ENCODE measurements at regions not wholly inside any gene's neighbourhood (a gene's known extent, or its start where the extent isn't known, plus 50 kb on each side); places are given as distances from the start of the nearest gene placed in this dataset.
A peak's percentile ranks its signal among the peaks of the same experiment; 100 is the strongest.

- Histone ChIP-seq H2BK5ac (ENCODE audit: low read depth, low read length, poor library complexity, severe bottlenecking) (peak overlapping the region; percentile 97), H4K91ac (ENCODE audit: insufficient read depth, low read depth, low read length) (peak overlapping the region; percentile 99), H4K8ac (ENCODE audit: low read depth in 2 of 2, low read length in 2 of 2) (peak overlapping the region; percentile 96 to 98), H3K36me3 (ENCODE audit: control insufficient read depth, insufficient read depth, low read length) (no peaks in the 10 kb centered on the region), H2BK120ac (ENCODE audit: low read depth, low read length) (peak overlapping the region; percentile 99), H2BK20ac (ENCODE audit: low read depth, low read length) (peak overlapping the region; percentile 100), H3K9me1 (ENCODE audit: insufficient read depth, low read length) (peaks cover 33% of the 10 kb centered on the region), H3K14ac (replicated peaks; ENCODE audit: low read depth, low read length) (peak overlapping the region; percentile 99), H2AK5ac (ENCODE audit: low read depth, low read length) (peak overlapping the region; percentile 100), H3K27ac (ENCODE audit: insufficient read depth, low read length) (peak overlapping the region; percentile 90), H2BK15ac (ENCODE audit: low read depth, low read length) (peak overlapping the region; percentile 99), H3K79me1 (ENCODE audit: low read depth in 1 of 2, low read length in 2 of 2) (peaks cover 0 to 24% of the 10 kb centered on the region in 2 experiments; a peak in 2 of 4 replicates), H3K4me2 (ENCODE audit: low read depth, low read length) (peak overlapping the region; percentile 47), H3K4ac (ENCODE audit: low read depth, low read length) (peak overlapping the region; percentile 100), H3K4me3 (ENCODE audit: insufficient read depth, low read depth, low read length) (no peak overlapping the region; the same call in 1 of the 2 replicates), H2AFZ (replicated peaks; ENCODE audit: low read length, poor library complexity) (peak overlapping the region; percentile 86), H4K5ac (ENCODE audit: low read depth, low read length) (peak overlapping the region; percentile 91), H2AK9ac (replicated peaks; ENCODE audit: low read depth, low read length, poor library complexity) (peak overlapping the region; percentile 95), H3K23ac (ENCODE audit: low read depth, low read length) (peak overlapping the region; percentile 99), H3K18ac (ENCODE audit: low read depth, low read length) (peak overlapping the region; percentile 93), H4K20me1 (ENCODE audit: insufficient read depth, low read length) (no peaks in the 10 kb centered on the region), H3K9ac (ENCODE audit: low read depth, low read length) (peak overlapping the region; percentile 57), H3K27me3 (ENCODE audit: control insufficient read depth, insufficient read depth, low read length) (no peaks in the 10 kb centered on the region), H3K4me1 (ENCODE audit: control insufficient read depth, insufficient read depth, low read length) (peaks cover 24% of the 10 kb centered on the region), H3K9me3 (ENCODE audit: control insufficient read depth, insufficient read depth, low read length) (peaks cover 3% of the 10 kb centered on the region; the same call in 1 of the 2 replicates), H3K56ac (ENCODE audit: extremely low read depth, insufficient read depth, low read length) (peak overlapping the region; percentile 95)
- ChIA-PET POLR2A (ENCODE audit: unreplicated experiment) (interaction anchor here (1.0 to 1.9 kb wide), 2 partner anchors 122 to 161 kb away, joined by 5 to 16 read pairs; partner anchors contain the start of gene RRBP1), CTCF (interaction anchor here (1.5 kb wide), 1 partner anchor 161 kb away, joined by 8 read pairs; the partner anchor contains the start of gene RRBP1)
- ATAC-seq (ENCODE audit: low read depth) (peak; percentile 87), DNase-seq (peak; percentile 97)
- intact Hi-C loops (cut with micrococcal nuclease) (loop anchor here (2.0 to 5.0 kb wide), 2 partner anchors 54 to 161 kb away; partner anchors contain the start of gene RRBP1), dilution Hi-C loops (cut with HindIII; ENCODE audit: low sequenced_read_pairs, unreplicated experiment) (no loop called here), in situ Hi-C loops (cut with MboI; ENCODE audit: low sequenced_read_pairs) (no loop called here)
- BruUV-seq (replicated peaks): no TSS peak
- whole genome bisulfite sequencing, 2 experiments (ENCODE audit: extremely low coverage in 2 of 2, insufficient read length in 1 of 2): 44% methylated on average over 3 of the region's 14 CpGs; no CpG with 5 or more reads in 1 of the 2 experiments
- TF ChIP-seq BHLHE40 (IDR thresholded peaks at IDR 0.05; ENCODE audit: low read depth, low read length) (no peak), POLR2A (IDR thresholded peaks at IDR 0.05; ENCODE audit: low read depth, low read length) (no peak; the same call in 1 of the 2 replicates), NFE2L2 (IDR thresholded peaks at IDR 0.05; ENCODE audit: low read depth, low read length) (no peak), USF2 (IDR thresholded peaks at IDR 0.05; ENCODE audit: low read depth, low read length) (no peak), RCOR1 (IDR thresholded peaks at IDR 0.05; ENCODE audit: insufficient replicate concordance, low read length) (peak; percentile 33), MXI1 (IDR thresholded peaks at IDR 0.05; ENCODE audit: borderline replicate concordance, low read depth, low read length) (no peak), SMC3 (IDR thresholded peaks at IDR 0.05; ENCODE audit: low read depth, low read length) (peak; percentile 5; the same call in 1 of the 2 replicates), FOS (IDR thresholded peaks at IDR 0.05; ENCODE audit: low read depth, low read length) (peak; percentile 71), MAFK (IDR thresholded peaks at IDR 0.05; ENCODE audit: low read depth, low read length) (0 out of 2 replicates have a peak, but pooled peaks have one; percentile 1), RFX5 (IDR thresholded peaks at IDR 0.05; ENCODE audit: low read depth, low read length) (no peak), ELK1 (IDR thresholded peaks at IDR 0.05; ENCODE audit: borderline replicate concordance, low read depth, low read length) (no peak), CEBPB (IDR thresholded peaks at IDR 0.05; ENCODE audit: low read depth, low read length) (peak; percentile 69)
- TF ChIP-seq, protein P1, sequence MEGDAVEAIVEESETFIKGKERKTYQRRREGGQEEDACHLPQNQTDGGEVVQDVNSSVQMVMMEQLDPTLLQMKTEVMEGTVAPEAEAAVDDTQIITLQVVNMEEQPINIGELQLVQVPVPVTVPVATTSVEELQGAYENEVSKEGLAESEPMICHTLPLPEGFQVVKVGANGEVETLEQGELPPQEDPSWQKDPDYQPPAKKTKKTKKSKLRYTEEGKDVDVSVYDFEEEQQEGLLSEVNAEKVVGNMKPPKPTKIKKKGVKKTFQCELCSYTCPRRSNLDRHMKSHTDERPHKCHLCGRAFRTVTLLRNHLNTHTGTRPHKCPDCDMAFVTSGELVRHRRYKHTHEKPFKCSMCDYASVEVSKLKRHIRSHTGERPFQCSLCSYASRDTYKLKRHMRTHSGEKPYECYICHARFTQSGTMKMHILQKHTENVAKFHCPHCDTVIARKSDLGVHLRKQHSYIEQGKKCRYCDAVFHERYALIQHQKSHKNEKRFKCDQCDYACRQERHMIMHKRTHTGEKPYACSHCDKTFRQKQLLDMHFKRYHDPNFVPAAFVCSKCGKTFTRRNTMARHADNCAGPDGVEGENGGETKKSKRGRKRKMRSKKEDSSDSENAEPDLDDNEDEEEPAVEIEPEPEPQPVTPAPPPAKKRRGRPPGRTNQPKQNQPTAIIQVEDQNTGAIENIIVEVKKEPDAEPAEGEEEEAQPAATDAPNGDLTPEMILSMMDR (conservative IDR thresholded peaks at IDR 0.05; ENCODE audit: low read depth, low read length): no peak
These were observed 125.1 kb downstream of the SNX5 start for GRCh38 chr20:17843246-17844132.

Data from IMR-90 (cell line).